ENCODE measurements at regions not wholly inside any gene's neighbourhood (a gene's known extent, or its start where the extent isn't known, plus 50 kb on each side); places are given as distances from the start of the nearest gene placed in this dataset.

- no peaks in the 10 kb centered on the region for H3K4me1 ChIP-seq (ENCODE audit: insufficient read depth, low read length, poor library complexity, severe bottlenecking)
- H3K4me2 ChIP-seq (ENCODE audit: low read depth, low read length, poor library complexity, severe bottlenecking), result no peak overlapping the region
- no peaks in the 10 kb centered on the region for H3K27me3 ChIP-seq (ENCODE audit: insufficient read depth, low read length, poor library complexity, severe bottlenecking)
- H3K4me3 ChIP-seq (ENCODE audit: low read length, poor library complexity, severe bottlenecking), result no peak overlapping the region
- H3K9me3 ChIP-seq (ENCODE audit: insufficient read depth, low read depth, low read length), result no peaks in the 10 kb centered on the region
- H4K20me1 ChIP-seq (ENCODE audit: insufficient read depth, low read length, poor library complexity, severe bottlenecking), result no peaks in the 10 kb centered on the region
- no peaks in the 10 kb centered on the region for H3K9me2 ChIP-seq (replicated peaks; ENCODE audit: low read depth, low read length)
- H3K9ac ChIP-seq (ENCODE audit: low read depth, low read length, poor library complexity, severe bottlenecking), result no peak overlapping the region
- H3K79me2 ChIP-seq (ENCODE audit: insufficient read depth, low read length), result no peaks in the 10 kb centered on the region
- no peaks in the 10 kb centered on the region for H3F3A ChIP-seq (ENCODE audit: low read depth)
- no peaks in the 10 kb centered on the region for H3K36me3 ChIP-seq (ENCODE audit: insufficient read depth, low read length)
- no peak overlapping the region for H2AFZ ChIP-seq (ENCODE audit: low read length)
- TF ChIP-seq CTCF (conservative IDR thresholded peaks at IDR 0.05; ENCODE audit: low read length), result no peak
- no peak for TF ChIP-seq EZH2phosphoT487 (IDR thresholded peaks at IDR 0.05; ENCODE audit: borderline replicate concordance)
These were observed 306.2 kb upstream of the PUM3 start for GRCh38 chr9:3150074-3150473.

- H3K27me3 ChIP-seq (ENCODE audit: insufficient read depth, low read length, poor library complexity, severe bottlenecking), result no peaks in the 10 kb centered on the region
- no peak overlapping the region for H3K4me2 ChIP-seq (ENCODE audit: low read depth, low read length, poor library complexity, severe bottlenecking)
- H3F3A ChIP-seq (ENCODE audit: low read depth), result no peaks in the 10 kb centered on the region
- no peaks in the 10 kb centered on the region for H3K9me2 ChIP-seq (replicated peaks; ENCODE audit: low read depth, low read length)
- no peak overlapping the region for H2AFZ ChIP-seq (ENCODE audit: low read length)
- no peak overlapping the region for H3K9ac ChIP-seq (ENCODE audit: low read depth, low read length, poor library complexity, severe bottlenecking)
- no peaks in the 10 kb centered on the region for H3K4me1 ChIP-seq (ENCODE audit: insufficient read depth, low read length, poor library complexity, severe bottlenecking)
- no peaks in the 10 kb centered on the region for H4K20me1 ChIP-seq (ENCODE audit: insufficient read depth, low read length, poor library complexity, severe bottlenecking)
- H3K79me2 ChIP-seq (ENCODE audit: insufficient read depth, low read length), result no peaks in the 10 kb centered on the region
- no peak overlapping the region for H3K4me3 ChIP-seq (ENCODE audit: low read length, poor library complexity, severe bottlenecking)
- H3K9me3 ChIP-seq (ENCODE audit: insufficient read depth, low read depth, low read length), result no peaks in the 10 kb centered on the region
- no peaks in the 10 kb centered on the region for H3K36me3 ChIP-seq (ENCODE audit: insufficient read depth, low read length)
- no peak for TF ChIP-seq EZH2phosphoT487 (IDR thresholded peaks at IDR 0.05; ENCODE audit: borderline replicate concordance)
- no peak for TF ChIP-seq CTCF (conservative IDR thresholded peaks at IDR 0.05; ENCODE audit: low read length)
These were observed 294.6 kb upstream of the PUM3 start for GRCh38 chr9:3138231-3139229.

- Histone ChIP-seq H4K20me1 (ENCODE audit: insufficient read depth, low read length, poor library complexity, severe bottlenecking) (no peaks in the 10 kb centered on the region), H3K4me3 (ENCODE audit: low read length, poor library complexity, severe bottlenecking) (no peak overlapping the region), H3K79me2 (ENCODE audit: insufficient read depth, low read length) (no peaks in the 10 kb centered on the region), H3K36me3 (ENCODE audit: insufficient read depth, low read length) (no peaks in the 10 kb centered on the region), H3K4me1 (ENCODE audit: insufficient read depth, low read length, poor library complexity, severe bottlenecking) (no peaks in the 10 kb centered on the region), H3K9ac (ENCODE audit: low read depth, low read length, poor library complexity, severe bottlenecking) (no peak overlapping the region), H3K9me2 (replicated peaks; ENCODE audit: low read depth, low read length) (no peaks in the 10 kb centered on the region), H3K9me3 (ENCODE audit: insufficient read depth, low read depth, low read length) (no peaks in the 10 kb centered on the region), H3K4me2 (ENCODE audit: low read depth, low read length, poor library complexity, severe bottlenecking) (no peak overlapping the region), H3F3A (ENCODE audit: low read depth) (no peaks in the 10 kb centered on the region), H2AFZ (ENCODE audit: low read length) (no peak overlapping the region), H3K27me3 (ENCODE audit: insufficient read depth, low read length, poor library complexity, severe bottlenecking) (no peaks in the 10 kb centered on the region)
- TF ChIP-seq CTCF (conservative IDR thresholded peaks at IDR 0.05; ENCODE audit: low read length) (no peak), EZH2phosphoT487 (IDR thresholded peaks at IDR 0.05; ENCODE audit: borderline replicate concordance) (no peak)
These were observed 293.4 kb upstream of the PUM3 start for GRCh38 chr9:3137347-3137695.

Measured in Loucy (cell line).